Stimulated activated effector memory CD8-positive, alpha-beta T cell treated with anti-CD3 and anti-CD28 coated beads, Interleukin-12 subunit alpha, Interleukin-12 subunit beta, amount 100 ng/mL, for 72 hours (primary cell): ENCODE measurements at regions not wholly inside any gene's neighbourhood (a gene's known extent, or its start where the extent isn't known, plus 50 kb on each side); places are given as distances from the start of the nearest gene placed in this dataset.
"Not testable (repeated sequence)": the region's sequence is repeated elsewhere in the genome, so short reads cannot be mapped to it uniquely, and the experiment has no call there.

Source experiments
- ATAC-seq: fragments of 150-1000 bp; cut with Tn5 transposase; 2 replicates; pipeline ENCODE4 v1.10.0; 2021
- DNase-seq, 2 donors: peaks; one replicate each; pipeline ENCODE4 v3.0.0; 2021 to 2022; ENCODE audit warnings: low spot score in 2 of 2
- H3K27ac Mint-ChIP-seq: one replicate; pipeline ENCODE4 v1.8.0; 2022; ENCODE audit warnings: mild to moderate bottlenecking, mixed read lengths
- H3K36me3 Mint-ChIP-seq: one replicate; pipeline ENCODE4 v1.8.0; 2022; ENCODE audit warnings: mild to moderate bottlenecking, mixed read lengths
- H3K4me1 Mint-ChIP-seq: one replicate; pipeline ENCODE4 v1.8.0; 2022; ENCODE audit warnings: mixed read lengths
- H3K4me3 Mint-ChIP-seq: one replicate; pipeline ENCODE4 v1.8.0; 2022; ENCODE audit warnings: mild to moderate bottlenecking, mixed read lengths
- H3K9me3 Mint-ChIP-seq: one replicate; pipeline ENCODE4 v1.8.0; 2022; ENCODE audit warnings: mixed read lengths

DNA sequence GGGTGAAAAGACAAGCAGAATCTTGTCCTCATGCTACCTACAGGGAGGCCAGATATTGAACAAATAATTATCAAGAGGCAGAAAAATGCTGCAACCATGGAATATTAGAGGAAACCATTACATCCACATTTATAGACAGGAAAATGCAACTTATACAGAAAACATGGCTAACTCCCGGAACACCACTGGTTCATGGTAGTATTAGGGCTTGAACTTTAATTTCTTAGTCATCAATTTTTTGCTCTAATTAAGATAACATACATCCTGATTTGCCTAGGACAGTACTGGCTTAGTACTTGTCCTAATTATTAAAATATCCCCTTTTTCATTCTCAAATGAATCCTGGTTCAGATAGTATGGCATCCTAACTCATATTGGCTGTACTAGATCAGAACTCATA, 76.3 kb upstream of the TGFBR2 start:
- Mint-ChIP-seq H3K4me3 (no peak overlapping the region), H3K4me1 (no peaks in the 10 kb centered on the region), H3K36me3 (no peaks in the 10 kb centered on the region), H3K27ac (no peak overlapping the region), H3K9me3 (no peaks in the 10 kb centered on the region)
- ATAC-seq (no peak), DNase-seq (no peak)

DNA sequence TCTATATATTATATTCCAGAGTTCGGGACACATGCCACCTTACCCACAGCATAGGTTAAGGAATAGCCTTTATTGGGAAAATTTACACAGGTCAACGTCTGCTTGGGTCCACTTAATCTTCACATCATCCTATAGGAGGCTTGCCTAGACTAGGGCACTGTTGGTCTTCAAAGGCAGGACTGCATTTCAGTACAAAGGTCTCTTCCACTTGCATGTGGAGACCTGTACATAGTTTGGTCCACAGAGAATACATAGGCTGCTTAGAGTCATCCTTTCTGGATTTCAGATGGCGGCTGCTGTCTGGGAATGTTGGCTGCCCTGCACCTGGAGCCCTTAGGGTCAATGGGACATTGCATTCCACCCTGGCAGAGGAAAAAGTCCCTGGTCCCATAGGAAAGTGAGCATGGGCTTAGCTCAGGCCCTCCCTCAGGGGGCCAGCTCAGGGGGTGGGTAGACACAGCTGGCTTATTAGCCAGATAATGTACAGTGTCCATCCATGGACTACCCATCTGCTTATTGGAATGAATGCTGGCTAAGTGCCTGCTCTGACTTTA, 75.3 kb upstream of the TGFBR2 start:
- no peak for DNase-seq
- Mint-ChIP-seq H3K4me1 (no peaks in the 10 kb centered on the region), H3K9me3 (no peaks in the 10 kb centered on the region), H3K27ac (no peak overlapping the region), H3K36me3 (no peaks in the 10 kb centered on the region), H3K4me3 (no peak overlapping the region)
- ATAC-seq: no peak

DNA sequence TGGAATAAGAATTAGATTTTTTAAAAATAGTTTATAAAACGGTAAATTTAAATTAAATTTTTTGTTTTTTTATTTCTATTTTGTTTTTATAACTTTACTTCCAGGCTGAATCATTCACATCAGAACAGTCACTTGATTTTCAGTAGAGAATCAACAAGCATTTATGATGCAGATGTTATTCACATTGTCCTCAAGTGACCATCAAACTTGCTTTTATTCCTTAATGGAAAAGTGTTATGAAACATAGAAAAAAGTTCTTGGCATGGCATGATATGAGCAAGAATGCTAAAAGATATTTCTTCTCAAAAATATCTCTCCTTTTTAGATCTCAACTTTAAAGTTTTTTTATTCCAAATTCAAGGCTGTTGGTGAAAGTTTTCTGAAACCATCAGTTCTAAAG, 70.9 kb upstream of the TGFBR2 start:
- DNase-seq (no peak), ATAC-seq (no peak)
- H3K36me3 Mint-ChIP-seq: no peaks in the 10 kb centered on the region
- no peak overlapping the region for H3K4me3 Mint-ChIP-seq
- no peaks in the 10 kb centered on the region for H3K4me1 Mint-ChIP-seq
- no peaks in the 10 kb centered on the region for H3K9me3 Mint-ChIP-seq
- H3K27ac Mint-ChIP-seq: no peak overlapping the region

DNA sequence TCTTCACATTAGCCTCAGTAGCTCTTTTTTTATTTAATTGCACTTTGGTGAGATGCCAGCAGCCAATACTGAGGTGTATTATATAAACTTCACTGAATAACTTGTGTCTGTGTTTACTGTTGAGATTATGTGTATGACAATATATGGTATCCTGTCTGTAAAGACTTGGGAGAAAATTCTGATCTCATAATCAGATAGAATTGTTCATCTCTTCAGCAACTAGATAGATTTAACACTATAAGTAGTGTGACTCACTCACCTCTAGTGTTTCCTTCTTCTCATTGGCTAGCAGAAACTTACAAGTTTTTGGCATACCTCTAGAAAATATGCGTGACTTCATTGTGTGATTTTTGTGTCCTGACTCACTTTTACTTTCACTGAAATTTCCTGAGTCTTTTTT, 67.6 kb upstream of the TGFBR2 start:
- H3K9me3 Mint-ChIP-seq: no peaks in the 10 kb centered on the region
- no peak overlapping the region for H3K27ac Mint-ChIP-seq
- ATAC-seq (no peak), DNase-seq (no peak)
- no peak overlapping the region for H3K4me3 Mint-ChIP-seq
- no peaks in the 10 kb centered on the region for H3K4me1 Mint-ChIP-seq
- H3K36me3 Mint-ChIP-seq: no peaks in the 10 kb centered on the region

DNA sequence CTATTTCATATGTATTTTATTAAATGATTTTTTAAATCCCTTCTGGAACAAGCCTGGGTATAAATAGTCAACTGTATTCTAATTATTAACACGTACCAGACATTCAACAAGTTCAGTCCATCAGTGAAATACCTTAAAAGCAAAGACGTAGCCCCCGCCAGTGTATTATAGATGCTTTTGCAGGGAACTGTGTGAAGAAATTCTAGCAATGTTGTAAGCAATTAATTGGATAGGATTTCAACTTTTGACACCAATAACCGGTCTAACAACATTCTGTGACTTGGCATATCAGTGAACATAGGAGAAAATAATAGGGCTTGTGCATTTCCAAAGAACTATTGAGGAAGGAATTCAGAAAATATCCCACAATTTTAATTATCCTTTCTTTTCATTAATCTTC, 67.2 kb upstream of the TGFBR2 start:
- no peak for ATAC-seq
- Mint-ChIP-seq H3K36me3 (no peaks in the 10 kb centered on the region), H3K4me3 (no peak overlapping the region)

DNA sequence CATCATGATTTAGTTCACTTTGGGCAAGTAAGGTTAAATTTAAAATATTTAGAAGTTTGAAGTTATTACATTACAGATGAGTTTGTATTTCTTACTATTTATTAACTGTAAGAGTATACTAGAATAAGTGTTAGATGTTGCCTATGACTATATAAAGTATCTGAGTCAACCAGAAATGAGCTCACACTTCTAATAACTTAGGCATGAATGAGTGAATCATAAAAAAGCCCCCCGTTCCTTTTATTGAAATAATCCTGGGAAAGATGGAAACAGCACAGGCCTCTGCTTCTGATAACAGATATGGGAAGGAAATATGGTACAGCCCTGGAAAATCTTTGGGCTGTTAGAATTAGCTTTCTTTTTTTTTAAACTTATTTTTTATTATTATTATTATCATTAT, 66.6 kb upstream of the TGFBR2 start:
- H3K36me3 Mint-ChIP-seq: no peaks in the 10 kb centered on the region
- H3K4me1 Mint-ChIP-seq: no peaks in the 10 kb centered on the region
- no peak overlapping the region for H3K27ac Mint-ChIP-seq
- no peak for ATAC-seq
- no peak overlapping the region for H3K4me3 Mint-ChIP-seq
- H3K9me3 Mint-ChIP-seq: no peaks in the 10 kb centered on the region
- DNase-seq: no peak

More for the DNA sequence above, 67.2 kb upstream of the TGFBR2 start:
- Mint-ChIP-seq H3K4me1 (no peaks in the 10 kb centered on the region), H3K27ac (no peak overlapping the region), H3K9me3 (no peaks in the 10 kb centered on the region)
- DNase-seq: no peak

DNA sequence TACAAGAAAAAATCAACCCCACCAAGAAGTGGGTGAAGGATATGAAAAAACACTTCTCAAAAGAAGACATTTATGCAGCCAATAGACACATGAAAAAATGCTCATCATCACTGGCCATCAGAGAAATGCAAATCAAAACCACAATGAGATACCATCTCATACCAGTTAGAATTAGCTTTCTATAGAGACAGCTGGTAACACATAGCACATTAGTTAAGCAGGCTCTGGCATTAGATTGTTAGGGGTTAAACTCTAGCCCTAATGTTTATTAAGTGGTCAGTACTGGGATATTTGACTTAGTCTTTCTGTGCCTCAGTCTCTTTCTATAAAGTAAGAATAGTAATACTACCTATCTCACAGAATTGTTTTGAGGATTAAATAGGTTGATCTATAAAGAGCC, 65.2 kb upstream of the TGFBR2 start:
- H3K36me3 Mint-ChIP-seq, H3K27ac Mint-ChIP-seq, H3K9me3 Mint-ChIP-seq, H3K4me3 Mint-ChIP-seq, H3K4me1 Mint-ChIP-seq, ATAC-seq, DNase-seq: not testable (repeated sequence)

DNA sequence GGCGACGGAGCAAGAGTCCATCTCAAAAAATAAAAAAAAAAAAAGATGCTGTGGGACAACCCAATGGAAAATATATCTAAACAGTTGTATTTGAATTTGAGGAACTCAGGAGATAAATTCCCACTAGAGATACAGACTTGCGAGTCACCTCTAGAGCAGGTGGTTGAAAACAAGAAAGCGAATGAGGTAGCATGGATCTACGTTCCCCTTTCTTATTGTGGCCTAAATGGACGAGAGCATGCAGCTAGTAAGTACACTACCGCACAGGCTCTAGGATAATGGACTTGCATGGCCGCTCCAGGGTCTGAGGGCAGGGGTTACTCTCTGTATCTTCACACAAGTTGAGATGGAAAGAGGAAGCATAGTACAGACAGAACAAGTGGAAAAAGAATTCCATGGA, 63.5 kb upstream of the TGFBR2 start:
- Mint-ChIP-seq H3K27ac (no peak overlapping the region), H3K4me1 (no peaks in the 10 kb centered on the region), H3K9me3 (no peaks in the 10 kb centered on the region), H3K36me3 (no peaks in the 10 kb centered on the region), H3K4me3 (no peak overlapping the region)
- ATAC-seq (no peak), DNase-seq (no peak)

DNA sequence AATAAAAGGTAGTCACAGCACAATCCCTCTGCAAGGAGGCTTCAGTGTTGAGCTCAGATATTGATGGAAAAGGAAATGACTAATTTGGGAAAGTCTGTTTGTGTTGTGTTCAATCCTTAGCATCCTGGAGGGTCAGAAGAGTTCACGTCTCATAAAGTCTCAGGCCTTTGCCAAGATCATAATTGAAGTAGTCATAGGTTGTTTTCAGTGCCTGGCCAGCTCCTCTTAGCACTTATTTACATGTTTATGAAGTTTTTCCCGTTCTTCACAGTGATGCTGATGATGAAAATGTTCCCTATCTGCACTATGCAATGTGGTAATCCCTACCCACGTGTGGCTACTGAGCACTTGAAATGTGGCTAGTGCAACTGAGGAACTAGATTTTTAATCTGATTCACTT, 61.6 kb upstream of the TGFBR2 start:
- H3K4me1 Mint-ChIP-seq: no peaks in the 10 kb centered on the region
- no peak overlapping the region for H3K27ac Mint-ChIP-seq
- no peak for ATAC-seq
- DNase-seq: no peak
- no peaks in the 10 kb centered on the region for H3K9me3 Mint-ChIP-seq
- no peak overlapping the region for H3K4me3 Mint-ChIP-seq
- H3K36me3 Mint-ChIP-seq: no peaks in the 10 kb centered on the region

DNA sequence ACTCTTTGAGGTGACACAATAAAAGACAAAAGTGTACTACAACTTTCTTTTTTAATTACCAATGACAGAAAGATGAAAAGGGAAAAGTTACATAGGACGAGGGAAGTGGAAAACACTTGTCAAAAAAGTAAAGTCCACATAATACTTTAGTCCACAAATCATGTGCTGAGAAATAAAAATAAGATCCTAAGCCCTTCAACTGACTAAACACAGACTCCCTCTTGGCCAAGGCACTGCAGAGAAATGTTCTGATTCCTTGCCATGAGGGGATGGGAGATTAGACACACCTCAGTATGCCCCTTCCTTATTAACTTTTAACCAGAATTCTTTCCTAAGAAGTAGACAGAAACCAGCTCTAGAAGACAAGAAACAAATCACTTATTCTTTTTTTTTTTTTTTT, 59.5 kb upstream of the TGFBR2 start:
- Mint-ChIP-seq H3K9me3 (no peaks in the 10 kb centered on the region), H3K4me1 (no peaks in the 10 kb centered on the region), H3K4me3 (no peak overlapping the region), H3K36me3 (no peaks in the 10 kb centered on the region), H3K27ac (no peak overlapping the region)
- DNase-seq: no peak
- ATAC-seq: no peak

DNA sequence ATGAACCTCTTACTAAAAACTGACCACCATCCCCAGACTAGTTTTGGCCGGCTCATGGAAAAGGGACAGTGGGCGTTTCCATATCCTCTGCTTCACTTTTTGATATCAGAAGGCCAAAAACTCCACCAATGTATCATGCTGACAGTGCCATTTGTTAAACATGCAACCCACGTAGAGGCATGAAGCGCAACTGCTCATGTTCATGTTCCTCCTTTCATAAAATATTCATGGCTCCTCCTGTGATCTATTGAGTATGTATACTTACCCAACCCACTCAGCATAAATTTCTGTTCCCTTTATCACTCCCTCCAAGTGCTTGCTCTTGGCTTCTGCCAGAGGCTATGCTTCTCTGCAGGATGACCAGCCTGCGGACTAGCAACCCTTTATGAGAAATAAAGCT, 58.7 kb upstream of the TGFBR2 start:
- no peaks in the 10 kb centered on the region for H3K4me1 Mint-ChIP-seq
- H3K9me3 Mint-ChIP-seq: no peaks in the 10 kb centered on the region
- ATAC-seq (no peak), DNase-seq (no peak)
- no peak overlapping the region for H3K27ac Mint-ChIP-seq
- no peak overlapping the region for H3K4me3 Mint-ChIP-seq
- no peaks in the 10 kb centered on the region for H3K36me3 Mint-ChIP-seq

DNA sequence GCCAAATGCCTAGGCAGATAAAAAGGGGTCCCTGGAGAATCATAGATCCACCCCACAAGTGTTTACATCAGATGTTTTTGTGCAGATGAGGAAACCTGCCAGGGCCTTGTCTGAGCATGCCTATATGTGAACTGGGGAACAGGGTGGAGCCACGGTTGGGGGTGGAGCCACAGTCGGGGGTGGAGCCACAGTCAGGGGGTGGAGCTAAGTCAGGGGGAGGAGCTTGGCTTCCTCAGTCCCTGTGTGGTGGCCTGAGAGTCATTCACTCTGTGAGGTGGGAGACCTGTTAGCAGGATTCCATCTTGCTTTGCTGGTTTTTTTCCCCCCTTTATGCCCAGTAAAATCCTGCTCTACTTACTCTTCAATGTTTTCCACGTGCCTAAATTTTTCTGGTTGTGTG, 57.8 kb upstream of the TGFBR2 start:
- H3K9me3 Mint-ChIP-seq: no peaks in the 10 kb centered on the region
- no peaks in the 10 kb centered on the region for H3K36me3 Mint-ChIP-seq
- DNase-seq: no peak
- peak; percentile 63 for ATAC-seq
- no peak overlapping the region for H3K27ac Mint-ChIP-seq
- H3K4me1 Mint-ChIP-seq: no peaks in the 10 kb centered on the region
- H3K4me3 Mint-ChIP-seq: no peak overlapping the region

DNA sequence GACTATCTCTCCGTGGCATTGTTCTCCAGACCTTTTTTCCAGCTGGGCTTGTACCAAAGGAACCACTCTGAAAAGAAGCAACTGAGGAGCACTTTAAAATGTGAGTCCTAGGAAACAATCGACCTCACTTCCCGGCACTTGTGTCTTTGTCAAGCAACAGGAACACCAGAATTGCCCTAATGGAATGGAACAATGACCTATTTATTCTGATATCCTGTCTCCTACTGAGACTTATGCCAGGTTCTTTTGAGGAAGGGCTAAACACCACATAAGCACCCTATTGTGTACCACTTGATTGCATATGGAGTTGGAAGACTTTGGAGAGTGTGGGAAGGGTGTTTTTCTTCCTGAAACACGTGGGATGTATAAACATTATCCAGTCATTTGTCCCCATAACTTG, 56.8 kb upstream of the TGFBR2 start:
- Mint-ChIP-seq H3K36me3 (no peaks in the 10 kb centered on the region), H3K27ac (no peak overlapping the region), H3K9me3 (no peaks in the 10 kb centered on the region), H3K4me1 (peaks cover 6% of the 10 kb centered on the region), H3K4me3 (no peak overlapping the region)
- DNase-seq (no peak), ATAC-seq (no peak)

DNA sequence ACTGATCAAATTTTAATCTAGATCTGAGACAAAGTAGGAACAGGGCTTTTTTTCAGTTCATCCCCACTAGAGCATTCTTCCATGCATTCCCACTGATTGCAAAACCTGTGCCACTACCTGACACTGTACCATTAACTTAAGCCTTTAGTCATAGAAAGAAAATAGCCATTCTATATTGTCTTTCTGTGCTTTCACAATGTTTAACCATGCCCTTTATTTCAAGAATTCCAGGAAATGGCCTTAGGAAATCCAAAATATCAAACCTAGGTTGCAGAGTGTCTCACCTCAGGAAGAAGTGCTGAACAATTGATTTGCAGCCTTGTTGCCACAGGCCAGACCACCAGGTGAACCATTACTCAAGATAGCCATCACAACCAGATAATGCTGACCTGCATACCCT, 56.2 kb upstream of the TGFBR2 start:
- Mint-ChIP-seq H3K36me3 (no peaks in the 10 kb centered on the region), H3K9me3 (no peaks in the 10 kb centered on the region), H3K27ac (no peak overlapping the region), H3K4me1 (peaks cover 6% of the 10 kb centered on the region), H3K4me3 (no peak overlapping the region)
- DNase-seq (no peak), ATAC-seq (no peak)

DNA sequence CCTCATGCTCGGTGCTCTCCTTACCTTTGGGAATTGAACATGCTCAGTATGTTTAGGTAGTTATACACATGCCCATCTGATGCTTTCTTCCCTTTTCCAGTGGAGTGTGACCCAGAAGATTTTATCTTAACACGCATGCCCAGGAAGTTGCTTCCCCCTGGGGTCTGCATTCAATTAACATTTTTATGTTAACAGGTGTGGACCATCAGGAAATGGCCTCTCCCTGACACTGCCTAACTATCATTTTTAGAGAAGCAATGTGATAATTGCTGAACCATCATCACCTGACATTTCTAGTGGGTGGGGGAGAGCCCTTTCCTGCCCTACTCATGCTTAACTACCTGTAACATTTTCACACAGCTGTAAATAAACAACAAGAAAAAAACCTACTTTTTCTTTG, 55.1 kb upstream of the TGFBR2 start:
- Mint-ChIP-seq H3K4me1 (peaks cover 6% of the 10 kb centered on the region), H3K9me3 (no peaks in the 10 kb centered on the region), H3K36me3 (no peaks in the 10 kb centered on the region), H3K27ac (no peak overlapping the region), H3K4me3 (no peak overlapping the region)
- DNase-seq (no peak), ATAC-seq (no peak)

DNA sequence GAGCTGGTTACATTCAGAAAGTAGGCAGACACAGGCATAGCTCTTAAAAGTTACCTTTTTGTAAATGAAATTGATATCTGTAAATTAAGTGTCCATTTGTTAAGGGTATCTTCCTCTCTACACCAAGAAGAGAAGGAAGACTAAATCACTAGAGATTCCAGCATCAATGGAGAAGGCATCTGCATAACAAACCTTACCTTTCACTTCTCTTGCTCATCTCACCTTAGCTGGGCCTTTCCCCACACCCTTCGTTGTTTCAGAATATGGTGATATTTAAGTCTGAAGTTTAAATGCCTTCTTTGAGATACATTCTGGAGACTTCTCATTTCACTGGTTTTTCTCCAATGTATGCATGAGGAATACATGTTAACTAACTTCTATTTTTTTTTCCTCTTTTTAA, 54.5 kb upstream of the TGFBR2 start:
- Mint-ChIP-seq H3K4me3 (no peak overlapping the region), H3K36me3 (no peaks in the 10 kb centered on the region), H3K4me1 (peaks cover 6% of the 10 kb centered on the region), H3K9me3 (no peaks in the 10 kb centered on the region), H3K27ac (no peak overlapping the region)
- ATAC-seq: no peak
- DNase-seq: no peak

DNA sequence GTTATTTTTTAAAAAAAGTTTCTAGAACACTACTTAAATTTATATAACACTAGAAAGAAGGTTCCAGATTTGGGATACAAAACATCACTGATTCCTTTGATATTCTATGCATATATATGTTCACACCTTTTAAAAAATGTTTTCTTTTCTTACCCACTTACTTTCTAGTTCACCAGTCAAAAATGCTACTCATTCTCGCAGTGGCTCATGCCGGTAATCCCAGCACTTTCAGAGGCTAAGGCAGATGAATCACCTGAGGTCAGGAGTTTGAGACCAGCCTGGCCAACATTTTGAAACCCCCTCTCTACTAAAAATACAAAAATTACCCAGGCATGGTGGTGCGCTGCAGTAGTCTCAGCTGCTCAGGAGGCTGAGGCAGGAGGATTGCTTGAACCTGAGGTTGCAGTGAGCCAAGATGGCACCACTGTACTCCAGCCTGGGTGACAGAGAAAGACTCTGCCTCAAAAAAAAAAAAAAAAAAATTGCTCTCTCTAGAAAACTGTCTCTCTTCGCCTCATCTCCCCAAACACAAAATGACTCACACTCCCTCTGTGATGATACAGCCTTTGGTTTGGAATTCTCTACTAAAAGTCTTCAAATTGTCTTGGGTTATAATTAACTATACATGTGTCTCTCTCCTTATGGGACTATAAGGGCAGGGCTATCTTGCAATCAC, 52.6 kb upstream of the TGFBR2 start:
- Mint-ChIP-seq H3K4me3 (no peak overlapping the region), H3K27ac (no peak overlapping the region), H3K9me3 (no peaks in the 10 kb centered on the region), H3K36me3 (no peaks in the 10 kb centered on the region), H3K4me1 (peaks cover 6% of the 10 kb centered on the region)
- ATAC-seq (peak; percentile 81), DNase-seq (no peak)
